Hepatocyte (in vitro differentiated cells): ENCODE measurements at regions not wholly inside any gene's neighbourhood (a gene's known extent, or its start where the extent isn't known, plus 50 kb on each side); places are given as distances from the start of the nearest gene placed in this dataset.

Experiments used
- EZH2 ChIP-seq: fragments of 200-600 bp; sonication (generic); IDR thresholded peaks from 2 replicates; pipeline ENCODE4 v1.6.1; 2016; ENCODE audit warnings: antibody characterized with exemption, mild to moderate bottlenecking, borderline replicate concordance
- TF ChIP-seq, protein P1 (sequence below): fragments of 200-600 bp; sonication (generic); IDR thresholded peaks from 2 replicates; pipeline ENCODE4 v1.5.1; 2016; ENCODE audit warnings: antibody characterized with exemption, mild to moderate bottlenecking; ENCODE audit not compliant: poor library complexity

- TF ChIP-seq, protein P1, sequence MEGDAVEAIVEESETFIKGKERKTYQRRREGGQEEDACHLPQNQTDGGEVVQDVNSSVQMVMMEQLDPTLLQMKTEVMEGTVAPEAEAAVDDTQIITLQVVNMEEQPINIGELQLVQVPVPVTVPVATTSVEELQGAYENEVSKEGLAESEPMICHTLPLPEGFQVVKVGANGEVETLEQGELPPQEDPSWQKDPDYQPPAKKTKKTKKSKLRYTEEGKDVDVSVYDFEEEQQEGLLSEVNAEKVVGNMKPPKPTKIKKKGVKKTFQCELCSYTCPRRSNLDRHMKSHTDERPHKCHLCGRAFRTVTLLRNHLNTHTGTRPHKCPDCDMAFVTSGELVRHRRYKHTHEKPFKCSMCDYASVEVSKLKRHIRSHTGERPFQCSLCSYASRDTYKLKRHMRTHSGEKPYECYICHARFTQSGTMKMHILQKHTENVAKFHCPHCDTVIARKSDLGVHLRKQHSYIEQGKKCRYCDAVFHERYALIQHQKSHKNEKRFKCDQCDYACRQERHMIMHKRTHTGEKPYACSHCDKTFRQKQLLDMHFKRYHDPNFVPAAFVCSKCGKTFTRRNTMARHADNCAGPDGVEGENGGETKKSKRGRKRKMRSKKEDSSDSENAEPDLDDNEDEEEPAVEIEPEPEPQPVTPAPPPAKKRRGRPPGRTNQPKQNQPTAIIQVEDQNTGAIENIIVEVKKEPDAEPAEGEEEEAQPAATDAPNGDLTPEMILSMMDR = no peak
- TF ChIP-seq EZH2 = no peak
These were observed 87.6 kb downstream of the PCDH1 start for GRCh38 chr5:141790630-141791029.
